Neutrophil (primary cell): ENCODE measurements at regions not wholly inside any gene's neighbourhood (a gene's known extent, or its start where the extent isn't known, plus 50 kb on each side); places are given as distances from the start of the nearest gene placed in this dataset.
"Not testable (repeated sequence)": the region's sequence is repeated elsewhere in the genome, so short reads cannot be mapped to it uniquely, and the experiment has no call there.

Source experiments
- H3K27ac ChIP-seq: fragments of 200-600 bp; sonication (generic); 2 replicates; pipeline ENCODE4 v1.5.1; 2016; ENCODE audit warnings: mild to moderate bottlenecking, moderate library complexity
- H3K27me3 ChIP-seq: fragments of 200-600 bp; sonication (generic); 2 replicates; pipeline ENCODE4 v1.6.0; 2016; ENCODE audit warnings: mild to moderate bottlenecking
- H3K36me3 ChIP-seq: fragments of 200-600 bp; sonication (generic); 2 replicates; pipeline ENCODE4 v1.5.1; 2017
- H3K4me1 ChIP-seq, 2 experiments: fragments of 200-600 bp in 1 of 2; sonication (generic) in 1 of 2; 1 replicate in 1 of 2; 2 replicates in 1 of 2; pipeline versions ENCODE4 v1.5.1 to v1.6.1; 2013 to 2016; ENCODE audit warnings: low read depth in 1 of 2, low read length in 1 of 2, mild to moderate bottlenecking in 1 of 2, moderate library complexity in 1 of 2; ENCODE audit not compliant: control insufficient read depth in 1 of 2, insufficient read depth in 1 of 2
- H3K4me3 ChIP-seq, 2 experiments: fragments of 200-600 bp in 1 of 2; sonication (generic) in 1 of 2; 1 replicate in 1 of 2; 2 replicates in 1 of 2; pipeline ENCODE4 v1.5.1; 2013 to 2016; ENCODE audit warnings: low read depth in 1 of 2, low read length in 1 of 2, mild to moderate bottlenecking in 1 of 2, moderate library complexity in 1 of 2
- H3K9me3 ChIP-seq: fragments of 200-600 bp; sonication (generic); 2 replicates; pipeline ENCODE4 v1.5.1; 2016
- CTCF ChIP-seq: fragments of 200-600 bp; sonication (generic); IDR thresholded peaks from 2 replicates; pipeline ENCODE4 v1.5.1; 2016; ENCODE audit warnings: antibody characterized with exemption

- Histone ChIP-seq H3K4me3 (no peak overlapping the region), H3K9me3 (no peaks in the 10 kb centered on the region), H3K27ac (no peak overlapping the region), H3K36me3 (no peaks in the 10 kb centered on the region), H3K27me3 (no peaks in the 10 kb centered on the region), H3K4me1 (no peaks in the 10 kb centered on the region)
- no peak for TF ChIP-seq CTCF
Observed at GRCh38 chr5:118354797-118355196, 633.5 kb downstream of the DTWD2 start.

GRCh38 chr5:118353970-118354369 lies 634.4 kb downstream of the DTWD2 start:
- H3K36me3 ChIP-seq, result no peaks in the 10 kb centered on the region
- no peaks in the 10 kb centered on the region for H3K9me3 ChIP-seq
- H3K27me3 ChIP-seq, result no peaks in the 10 kb centered on the region
- no peak overlapping the region for H3K4me3 ChIP-seq
- no peaks in the 10 kb centered on the region for H3K4me1 ChIP-seq
- TF ChIP-seq CTCF, result no peak
- H3K27ac ChIP-seq, result no peak overlapping the region

GRCh38 chr5:118336468-118336867 lies 651.9 kb downstream of the DTWD2 start:
- no peak for TF ChIP-seq CTCF
- Histone ChIP-seq H3K36me3 (no peaks in the 10 kb centered on the region), H3K27ac (no peak overlapping the region), H3K27me3 (no peaks in the 10 kb centered on the region), H3K9me3 (no peaks in the 10 kb centered on the region), H3K4me3 (no peak overlapping the region), H3K4me1 (no peaks in the 10 kb centered on the region)

- Histone ChIP-seq H3K4me1 (no peaks in the 10 kb centered on the region), H3K4me3 (no peak overlapping the region), H3K27me3 (no peaks in the 10 kb centered on the region), H3K9me3 (peaks cover 4% of the 10 kb centered on the region), H3K36me3 (no peaks in the 10 kb centered on the region), H3K27ac (no peak overlapping the region)
- no peak for TF ChIP-seq CTCF
Observed at GRCh38 chr5:118327389-118327788, 661.0 kb downstream of the DTWD2 start.

- H3K4me1 ChIP-seq, result no peaks in the 10 kb centered on the region
- peaks cover 4% of the 10 kb centered on the region for H3K9me3 ChIP-seq
- H3K27ac ChIP-seq, result no peak overlapping the region
- H3K27me3 ChIP-seq, result no peaks in the 10 kb centered on the region
- H3K4me3 ChIP-seq, result no peak overlapping the region
- H3K36me3 ChIP-seq, result no peaks in the 10 kb centered on the region
- TF ChIP-seq CTCF, result no peak
Observed at GRCh38 chr5:118326481-118327045, 661.8 kb downstream of the DTWD2 start.

GRCh38 chr5:118325931-118326330 lies 662.4 kb downstream of the DTWD2 start:
- H3K9me3 ChIP-seq, result peaks cover 4% of the 10 kb centered on the region
- TF ChIP-seq CTCF, result no peak
- no peak overlapping the region for H3K27ac ChIP-seq
- H3K27me3 ChIP-seq, result no peaks in the 10 kb centered on the region
- no peaks in the 10 kb centered on the region for H3K4me1 ChIP-seq
- no peak overlapping the region for H3K4me3 ChIP-seq
- H3K36me3 ChIP-seq, result no peaks in the 10 kb centered on the region

GRCh38 chr5:118323723-118324122 lies 664.6 kb downstream of the DTWD2 start:
- not testable (repeated sequence) for H3K9me3 ChIP-seq, H3K36me3 ChIP-seq, H3K4me1 ChIP-seq, H3K27me3 ChIP-seq, H3K27ac ChIP-seq, H3K4me3 ChIP-seq
